Stimulated activated CD8-positive, alpha-beta memory T cell treated with anti-CD3 and anti-CD28 coated beads, Interleukin-7, amount 100 ng/mL, for 48 hours (primary cell): ENCODE measurements at regions not wholly inside any gene's neighbourhood (a gene's known extent, or its start where the extent isn't known, plus 50 kb on each side); places are given as distances from the start of the nearest gene placed in this dataset.
"Not testable (repeated sequence)": the region's sequence is repeated elsewhere in the genome, so short reads cannot be mapped to it uniquely, and the experiment has no call there.

ENCODE experiments used
- DNase-seq, 2 donors: peaks; one replicate each; pipeline ENCODE4 v3.0.0-alpha.2; 2020; ENCODE audit warnings: low read depth in 1 of 2; ENCODE audit errors: extremely low read depth in 1 of 2

GRCh38 chr13:81658598-81659370, 1317.9 kb upstream of the SPRY2 start:
- DNase-seq = no peak

GRCh38 chr13:81639984-81640582, 1299.2 kb upstream of the SPRY2 start:
- DNase-seq = no peak

GRCh38 chr13:81637457-81637856, 1296.5 kb upstream of the SPRY2 start:
- no peak for DNase-seq

- DNase-seq = no peak
Measured at GRCh38 chr13:81636120-81636519, 1295.2 kb upstream of the SPRY2 start.

GRCh38 chr13:81615031-81615430, 1274.1 kb upstream of the SPRY2 start:
- no peak for DNase-seq

GRCh38 chr13:81610644-81611043, 1269.7 kb upstream of the SPRY2 start:
- DNase-seq = no peak

GRCh38 chr13:81609335-81609734, 1268.4 kb upstream of the SPRY2 start:
- DNase-seq = no peak

- no peak for DNase-seq
Measured at GRCh38 chr13:81606074-81606473, 1265.1 kb upstream of the SPRY2 start.

GRCh38 chr13:81602241-81602640, 1261.3 kb upstream of the SPRY2 start:
- no peak for DNase-seq

GRCh38 chr13:81597101-81597500, 1256.2 kb upstream of the SPRY2 start:
- DNase-seq = no peak

- no peak for DNase-seq
Measured at GRCh38 chr13:81596224-81596753, 1255.4 kb upstream of the SPRY2 start.

- no peak for DNase-seq
Measured at GRCh38 chr13:81591528-81592220, 1250.7 kb upstream of the SPRY2 start.

- no peak for DNase-seq
Measured at GRCh38 chr13:81582381-81582780, 1241.5 kb upstream of the SPRY2 start.

- DNase-seq = no peak
Measured at GRCh38 chr13:81577601-81578195, 1236.8 kb upstream of the SPRY2 start.

- no peak for DNase-seq
Measured at GRCh38 chr13:81568824-81569223, 1227.9 kb upstream of the SPRY2 start.

- no peak for DNase-seq
Measured at GRCh38 chr13:81565849-81566248, 1224.9 kb upstream of the SPRY2 start.

GRCh38 chr13:81563091-81563490, 1222.2 kb upstream of the SPRY2 start:
- no peak for DNase-seq

GRCh38 chr13:81562598-81562997, 1221.7 kb upstream of the SPRY2 start:
- no peak for DNase-seq

GRCh38 chr13:81551036-81551435, 1210.1 kb upstream of the SPRY2 start:
- no peak for DNase-seq

- DNase-seq = not testable (repeated sequence)
Measured at GRCh38 chr13:81546294-81546693, 1205.4 kb upstream of the SPRY2 start.

GRCh38 chr13:81540777-81541176, 1199.9 kb upstream of the SPRY2 start:
- no peak for DNase-seq
